ENCODE measurements at regions not wholly inside any gene's neighbourhood (a gene's known extent, or its start where the extent isn't known, plus 50 kb on each side); places are given as distances from the start of the nearest gene placed in this dataset.

DNA sequence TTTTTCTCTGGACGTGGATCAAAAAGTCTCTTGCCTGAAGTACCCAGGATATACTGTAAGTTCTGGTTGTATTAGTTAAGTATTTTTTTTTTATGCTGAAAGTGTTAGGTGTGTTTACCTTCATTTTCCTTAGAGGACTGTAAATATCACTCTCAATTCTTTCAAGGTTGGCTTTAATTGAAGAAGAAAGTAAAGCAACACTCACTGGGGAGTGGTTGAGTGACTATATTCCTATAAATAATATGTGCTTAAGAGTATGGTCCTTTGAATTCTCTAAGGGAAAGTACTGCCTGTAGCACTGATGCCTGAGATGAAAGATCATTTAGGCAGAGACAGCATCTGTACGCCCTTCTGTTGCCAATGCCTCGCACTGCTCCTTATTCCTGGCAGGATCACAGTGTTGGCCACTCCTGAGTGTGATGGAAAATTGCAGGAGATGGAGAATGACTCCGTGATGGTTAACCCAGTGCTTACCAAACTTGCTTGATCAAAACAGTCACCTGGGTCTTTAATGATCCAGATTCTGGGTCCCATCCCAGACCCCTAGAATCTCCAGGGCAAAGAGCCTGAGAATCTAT lies 182.0 kb upstream of the MPDZ start:
- no peak for TF ChIP-seq CTCF (IDR thresholded peaks at IDR 0.05)
- no peak for TF ChIP-seq POLR2A (IDR thresholded peaks at IDR 0.05)

All from uterus (tissue), 2 donors.